ENCODE measurements at regions not wholly inside any gene's neighbourhood (a gene's known extent, or its start where the extent isn't known, plus 50 kb on each side); places are given as distances from the start of the nearest gene placed in this dataset.

DNA sequence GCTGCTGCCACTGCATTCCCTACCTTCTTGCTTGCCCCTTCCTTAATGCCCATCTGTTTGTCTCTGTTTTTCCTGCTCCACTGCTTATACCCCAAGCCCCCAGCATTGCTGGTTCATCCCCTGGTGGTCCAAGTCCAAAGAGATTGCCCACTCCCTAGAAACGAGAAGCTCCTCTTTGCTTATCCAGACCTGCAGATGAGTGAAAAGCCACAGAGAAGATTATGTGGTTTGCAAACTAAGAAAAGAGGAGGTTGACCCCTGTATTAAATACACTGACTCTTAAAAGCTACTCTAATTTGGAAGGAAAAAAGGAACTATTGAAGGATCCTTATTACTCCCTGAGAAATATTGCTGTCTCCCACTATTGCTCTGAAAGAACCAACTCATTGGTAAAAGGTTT lies 146.8 kb upstream of the RAB4A start:
- ChIA-PET POLR2A (no interaction called here), CTCF (no interaction called here)
- no peak for DNase-seq (ENCODE audit: extremely low spot score)
- no peak for TF ChIP-seq FOXK2 (IDR thresholded peaks at IDR 0.05)
- no peak for TF ChIP-seq SP1 (IDR thresholded peaks at IDR 0.05)
- no peak for TF ChIP-seq FOXM1 (IDR thresholded peaks at IDR 0.05; ENCODE audit: borderline replicate concordance)
- TF ChIP-seq L3MBTL2 (conservative IDR thresholded peaks at IDR 0.05) = no peak
- no peak for TF ChIP-seq TARDBP (IDR thresholded peaks at IDR 0.05)
- TF ChIP-seq ARNT (IDR thresholded peaks at IDR 0.05) = no peak
- TF ChIP-seq CTBP1 (IDR thresholded peaks at IDR 0.05; ENCODE audit: borderline replicate concordance) = no peak
- TF ChIP-seq SUZ12 (IDR thresholded peaks at IDR 0.05) = no peak
- TF ChIP-seq NFRKB (IDR thresholded peaks at IDR 0.05) = no peak

DNA sequence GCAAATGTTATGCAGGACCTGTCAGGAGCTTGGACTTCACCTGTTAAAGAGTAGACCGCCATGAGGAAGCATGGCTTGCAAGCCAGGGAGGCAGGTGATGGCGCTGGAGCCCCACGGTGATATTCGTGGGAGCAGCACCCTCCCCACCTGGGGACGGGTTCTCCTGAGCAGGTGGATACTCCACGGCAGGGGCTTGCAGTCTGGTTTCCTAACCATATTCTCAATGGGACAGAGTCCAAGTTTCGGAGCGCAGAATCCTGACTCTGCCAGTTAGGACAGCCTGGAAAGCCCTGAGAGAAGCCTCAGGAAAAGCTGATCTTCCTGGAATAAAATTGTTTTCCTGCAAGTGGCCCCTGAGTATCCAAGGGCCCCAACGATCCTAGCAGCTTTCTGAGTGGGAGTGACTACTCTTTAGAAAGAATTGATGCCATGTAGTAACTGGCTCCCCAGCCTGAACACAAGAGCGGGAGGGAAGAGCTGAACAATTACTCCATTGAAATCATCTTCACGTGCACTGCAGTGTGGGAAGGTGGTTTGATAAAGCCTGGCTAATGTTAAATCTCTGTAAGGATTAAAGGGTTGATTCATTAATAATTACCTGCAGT lies 146.3 kb upstream of the RAB4A start:
- DNase-seq (ENCODE audit: extremely low spot score) = no peak
- TF ChIP-seq ELF4 (IDR thresholded peaks at IDR 0.05) (no peak), SUZ12 (IDR thresholded peaks at IDR 0.05) (no peak), SP1 (IDR thresholded peaks at IDR 0.05) (no peak), FOXK2 (IDR thresholded peaks at IDR 0.05) (no peak), BHLHE40 (IDR thresholded peaks at IDR 0.05; ENCODE audit: borderline replicate concordance) (no peak), CTBP1 (IDR thresholded peaks at IDR 0.05; ENCODE audit: borderline replicate concordance) (no peak), L3MBTL2 (conservative IDR thresholded peaks at IDR 0.05) (no peak), HDGF (IDR thresholded peaks at IDR 0.05; ENCODE audit: borderline replicate concordance) (no peak), NFRKB (IDR thresholded peaks at IDR 0.05) (no peak), FOXM1 (IDR thresholded peaks at IDR 0.05; ENCODE audit: borderline replicate concordance) (no peak), ZNF384 (IDR thresholded peaks at IDR 0.05) (no peak), TARDBP (IDR thresholded peaks at IDR 0.05) (no peak), FOXA1 (IDR thresholded peaks at IDR 0.05) (no peak), ARNT (IDR thresholded peaks at IDR 0.05) (no peak), LEF1 (IDR thresholded peaks at IDR 0.05; ENCODE audit: borderline replicate concordance) (no peak)
- TF ChIP-seq, protein P1, sequence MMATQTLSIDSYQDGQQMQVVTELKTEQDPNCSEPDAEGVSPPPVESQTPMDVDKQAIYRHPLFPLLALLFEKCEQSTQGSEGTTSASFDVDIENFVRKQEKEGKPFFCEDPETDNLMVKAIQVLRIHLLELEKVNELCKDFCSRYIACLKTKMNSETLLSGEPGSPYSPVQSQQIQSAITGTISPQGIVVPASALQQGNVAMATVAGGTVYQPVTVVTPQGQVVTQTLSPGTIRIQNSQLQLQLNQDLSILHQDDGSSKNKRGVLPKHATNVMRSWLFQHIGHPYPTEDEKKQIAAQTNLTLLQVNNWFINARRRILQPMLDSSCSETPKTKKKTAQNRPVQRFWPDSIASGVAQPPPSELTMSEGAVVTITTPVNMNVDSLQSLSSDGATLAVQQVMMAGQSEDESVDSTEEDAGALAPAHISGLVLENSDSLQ (IDR thresholded peaks at IDR 0.05) = no peak
- ChIA-PET POLR2A (no interaction called here), CTCF (no interaction called here)

DNA sequence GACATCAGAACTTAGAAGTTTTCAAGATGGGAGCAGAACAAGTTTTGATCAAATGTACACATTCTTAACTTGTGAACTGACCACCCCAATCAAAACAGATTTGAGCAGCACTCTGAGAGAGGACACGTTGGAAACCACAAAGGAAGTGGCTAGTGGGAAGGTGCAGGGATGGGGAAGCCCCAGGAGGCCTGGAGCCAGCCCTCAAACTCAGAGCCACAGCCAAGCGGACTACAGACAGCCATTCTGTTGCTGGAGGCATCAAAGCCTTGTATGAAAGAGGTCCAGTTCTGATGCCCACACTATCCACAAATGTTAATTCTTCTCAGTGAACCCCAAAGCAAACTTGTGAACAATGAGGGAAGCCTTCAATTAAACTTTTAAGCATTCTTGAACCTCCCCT lies 143.6 kb upstream of the RAB4A start:
- ChIA-PET CTCF (no interaction called here), POLR2A (no interaction called here)
- DNase-seq (ENCODE audit: extremely low spot score) = no peak
- TF ChIP-seq NFRKB (IDR thresholded peaks at IDR 0.05) = no peak
- no peak for TF ChIP-seq SUZ12 (IDR thresholded peaks at IDR 0.05)
- TF ChIP-seq LEF1 (IDR thresholded peaks at IDR 0.05; ENCODE audit: borderline replicate concordance) = no peak
- TF ChIP-seq ELF4 (IDR thresholded peaks at IDR 0.05) = no peak
- TF ChIP-seq ARNT (IDR thresholded peaks at IDR 0.05) = no peak
- TF ChIP-seq, protein P1 (IDR thresholded peaks at IDR 0.05) = no peak

DNA sequence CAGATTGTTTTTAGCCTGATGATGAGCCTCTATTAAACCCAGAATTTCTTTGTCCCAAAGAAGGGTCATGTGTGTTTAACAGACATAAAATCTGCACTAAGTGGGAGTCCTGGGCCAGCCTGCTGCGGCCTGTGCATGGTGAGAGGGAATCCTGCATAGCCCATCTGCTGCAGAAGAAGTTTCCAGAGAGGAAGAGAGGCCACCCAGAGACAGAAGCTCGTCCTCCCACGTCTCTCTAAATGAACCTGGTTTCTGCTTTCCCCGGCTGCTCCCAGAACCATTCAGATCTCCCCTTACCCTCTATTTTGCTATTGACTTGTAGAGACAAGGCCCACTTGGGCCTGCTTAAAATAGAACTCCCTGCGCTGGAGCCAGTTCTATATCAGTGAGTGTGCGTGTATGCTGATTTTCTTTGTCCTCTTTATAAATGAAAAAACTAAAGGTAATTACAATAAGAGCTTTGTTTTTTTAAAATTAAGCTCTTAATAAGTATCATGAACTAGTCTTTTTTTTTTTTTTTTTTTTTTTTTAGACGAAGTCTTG lies 142.8 kb upstream of the RAB4A start:
- no peak for TF ChIP-seq HDGF (IDR thresholded peaks at IDR 0.05; ENCODE audit: borderline replicate concordance)
- no peak for TF ChIP-seq TARDBP (IDR thresholded peaks at IDR 0.05)
- TF ChIP-seq ZNF384 (IDR thresholded peaks at IDR 0.05) = no peak
- TF ChIP-seq BHLHE40 (IDR thresholded peaks at IDR 0.05; ENCODE audit: borderline replicate concordance) = no peak
- DNase-seq (ENCODE audit: extremely low spot score) = no peak
- ChIA-PET POLR2A (no interaction called here), CTCF (no interaction called here)

DNA sequence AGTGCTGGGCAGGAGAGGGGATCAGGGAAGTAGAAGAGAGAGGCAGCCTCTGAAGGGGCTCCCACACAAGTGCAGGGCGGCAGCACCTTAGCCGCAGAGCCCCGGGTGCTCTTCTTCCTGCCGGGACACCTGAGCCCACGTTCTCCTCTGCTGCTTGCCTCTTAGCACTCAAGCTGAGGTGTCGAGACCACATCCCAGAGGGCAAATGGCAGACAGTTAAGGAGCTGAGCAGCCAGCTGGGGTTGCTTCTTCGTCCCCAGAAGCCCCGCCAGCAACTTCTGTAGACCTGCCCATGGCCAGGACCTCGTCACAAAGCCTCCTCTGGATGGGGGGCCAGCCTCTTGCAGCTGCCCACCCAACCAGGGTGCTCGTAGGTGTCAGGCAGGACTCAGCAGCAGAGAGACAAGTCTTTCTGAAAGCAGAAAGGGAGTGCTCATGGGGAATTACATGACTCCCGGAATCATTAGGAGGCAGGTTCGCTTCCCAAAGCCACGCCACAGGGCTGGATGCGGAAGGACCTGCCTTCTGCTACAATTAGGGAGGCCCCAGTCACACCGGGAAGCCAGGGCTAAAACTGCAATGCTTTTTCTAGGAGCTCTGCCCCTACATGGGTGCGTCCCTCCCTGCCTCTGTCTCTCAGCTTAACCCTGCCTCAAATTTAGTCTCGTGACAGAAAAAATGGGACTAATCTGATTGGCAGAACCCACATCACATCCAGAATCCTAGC lies 141.4 kb upstream of the RAB4A start:
- POLR2A ChIA-PET = no interaction called here
- no peak for DNase-seq (ENCODE audit: extremely low spot score)
- TF ChIP-seq ZNF384 (IDR thresholded peaks at IDR 0.05) (no peak), NFRKB (IDR thresholded peaks at IDR 0.05) (no peak), CTBP1 (IDR thresholded peaks at IDR 0.05; ENCODE audit: borderline replicate concordance) (no peak), HDGF (IDR thresholded peaks at IDR 0.05; ENCODE audit: borderline replicate concordance) (no peak), ELF4 (IDR thresholded peaks at IDR 0.05) (no peak), FOXM1 (IDR thresholded peaks at IDR 0.05; ENCODE audit: borderline replicate concordance) (no peak), SP1 (IDR thresholded peaks at IDR 0.05) (no peak), SUZ12 (IDR thresholded peaks at IDR 0.05) (no peak), BHLHE40 (IDR thresholded peaks at IDR 0.05; ENCODE audit: borderline replicate concordance) (no peak), FOXK2 (IDR thresholded peaks at IDR 0.05) (no peak)
- CTCF ChIA-PET = no interaction called here

DNA sequence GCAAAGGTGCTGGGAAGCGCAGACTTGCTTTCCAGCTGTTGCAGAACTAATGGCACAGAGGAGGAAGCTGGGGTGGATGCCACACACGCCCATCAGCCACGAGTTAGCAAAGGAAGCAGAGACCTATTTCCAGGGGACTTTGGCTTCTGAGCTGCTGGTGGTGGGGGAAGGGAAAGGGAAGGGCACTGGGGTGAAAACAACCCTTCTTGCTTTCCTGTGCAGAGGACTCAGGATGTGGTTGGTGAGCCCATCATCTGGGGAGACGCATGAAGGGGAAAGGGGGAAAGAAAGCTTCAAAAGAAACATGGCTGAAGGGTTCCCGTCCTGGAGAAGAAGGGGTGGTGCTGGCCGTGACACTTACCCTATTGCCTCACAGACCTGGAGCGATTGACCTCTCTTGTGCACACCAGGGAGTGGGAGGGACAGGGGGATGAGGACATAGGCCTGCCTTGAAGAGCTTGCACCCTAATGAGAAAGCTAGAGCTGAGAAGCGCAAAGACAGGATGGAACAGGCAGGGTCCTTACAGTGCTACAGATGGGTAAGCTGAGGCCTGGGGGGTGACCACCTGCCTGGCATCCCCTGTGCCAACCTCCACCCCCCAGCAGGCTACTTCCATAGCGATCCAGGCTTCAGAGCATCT lies 140.8 kb upstream of the RAB4A start:
- TF ChIP-seq NFRKB (IDR thresholded peaks at IDR 0.05) (no peak), SUZ12 (IDR thresholded peaks at IDR 0.05) (no peak), LEF1 (IDR thresholded peaks at IDR 0.05; ENCODE audit: borderline replicate concordance) (no peak)
- TF ChIP-seq, protein P1 (IDR thresholded peaks at IDR 0.05) = no peak
- ChIA-PET CTCF (no interaction called here), POLR2A (no interaction called here)
- DNase-seq (ENCODE audit: extremely low spot score) = no peak
